Epithelial cell of proximal tubule (primary cell): ENCODE measurements at regions not wholly inside any gene's neighbourhood (a gene's known extent, or its start where the extent isn't known, plus 50 kb on each side); places are given as distances from the start of the nearest gene placed in this dataset.

Experiments used
- DNase-seq: peaks from one replicate; pipeline ENCODE4 v3.0.0-alpha.2; 2011; ENCODE audit warnings: low read depth
- H3K4me3 ChIP-seq: 2 replicates; pipeline ENCODE4 v1.5.1; 2011; ENCODE audit warnings: low read depth, mild to moderate bottlenecking, low read length
- CTCF ChIP-seq: conservative IDR thresholded peaks from 2 replicates; pipeline ENCODE4 v1.5.1; 2012; ENCODE audit warnings: low read depth, mild to moderate bottlenecking, low read length

- no peak for DNase-seq
- TF ChIP-seq CTCF: no peak
- H3K4me3 ChIP-seq: no peak overlapping the region
These were observed 1360.6 kb upstream of the ACO1 start for GRCh38 chr9:31023847-31024246.

GRCh38 chr9:31027678-31028077 is 1356.8 kb upstream of the ACO1 start:
- no peak overlapping the region for H3K4me3 ChIP-seq
- no peak for DNase-seq
- TF ChIP-seq CTCF: no peak

GRCh38 chr9:31028137-31028536 is 1356.3 kb upstream of the ACO1 start:
- no peak for DNase-seq
- TF ChIP-seq CTCF: no peak
- H3K4me3 ChIP-seq: no peak overlapping the region

- peak overlapping the region; percentile 27 for H3K4me3 ChIP-seq
- TF ChIP-seq CTCF: no peak
- DNase-seq: no peak
These were observed 1353.7 kb upstream of the ACO1 start for GRCh38 chr9:31030741-31031202.

- no peak for TF ChIP-seq CTCF
- H3K4me3 ChIP-seq: no peak overlapping the region
- DNase-seq: no peak
These were observed 1352.2 kb upstream of the ACO1 start for GRCh38 chr9:31032206-31032605.

- DNase-seq: no peak
- H3K4me3 ChIP-seq: no peak overlapping the region
- TF ChIP-seq CTCF: no peak
These were observed 1350.1 kb upstream of the ACO1 start for GRCh38 chr9:31034311-31034710.

GRCh38 chr9:31040564-31040963 is 1343.9 kb upstream of the ACO1 start:
- DNase-seq: no peak
- no peak for TF ChIP-seq CTCF
- H3K4me3 ChIP-seq: no peak overlapping the region
